GM21390 (cell line): ENCODE measurements at regions not wholly inside any gene's neighbourhood (a gene's known extent, or its start where the extent isn't known, plus 50 kb on each side); places are given as distances from the start of the nearest gene placed in this dataset.
"Not testable (repeated sequence)": the region's sequence is repeated elsewhere in the genome, so short reads cannot be mapped to it uniquely, and the experiment has no call there.

Experiments
- ATAC-seq: cut with Tn5 transposase; IDR thresholded peaks from one replicate; pipeline ENCODE4 v1.9.1; 2021; ENCODE audit not compliant: unreplicated experiment

DNA sequence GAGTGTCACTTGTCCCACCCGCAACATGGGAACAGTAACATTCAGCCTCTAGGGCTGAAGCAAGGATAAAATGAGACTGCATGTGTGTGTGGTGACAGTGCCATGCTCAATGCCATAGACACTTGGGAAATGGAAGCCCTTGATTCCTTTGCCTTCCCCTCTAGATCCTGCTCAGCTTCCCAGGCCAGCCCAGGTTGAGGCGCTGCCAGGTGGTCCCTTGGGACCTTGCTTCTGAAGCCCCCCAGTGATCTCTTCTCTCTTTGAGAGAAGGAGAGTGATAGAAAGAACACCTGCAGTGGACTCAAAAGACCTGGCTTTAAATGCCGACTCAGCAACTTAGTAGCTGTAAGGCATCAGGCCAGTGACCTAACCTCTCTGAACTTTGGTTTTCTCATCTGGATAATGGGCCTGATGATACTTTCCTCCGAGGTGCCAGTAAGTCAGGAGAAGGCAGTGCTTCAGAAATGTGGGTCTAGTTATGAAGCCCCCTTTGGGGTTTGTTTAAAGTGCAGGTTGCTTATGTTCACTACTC, 144.5 kb downstream of the RPLP1 start:
- no peak for ATAC-seq

DNA sequence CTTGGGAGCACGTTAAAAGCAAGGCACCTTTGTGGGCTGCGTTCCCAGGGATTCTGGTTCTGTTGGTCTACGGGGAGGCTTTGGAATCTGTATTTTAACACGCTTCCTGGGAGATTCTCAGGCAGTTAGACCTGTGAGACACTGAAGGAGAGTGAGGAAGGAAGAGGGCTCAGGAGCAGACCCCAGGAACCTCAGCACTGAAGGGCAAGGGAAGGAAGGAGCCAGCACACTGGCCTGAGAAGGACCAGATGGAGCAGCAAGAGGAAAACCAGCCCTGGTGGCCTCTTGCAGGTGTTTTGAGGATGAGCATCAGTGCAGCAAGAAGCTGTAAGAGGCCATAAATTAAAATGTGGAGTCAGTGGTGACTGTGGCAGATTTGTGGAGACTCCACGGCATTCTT, 146.7 kb downstream of the RPLP1 start:
- ATAC-seq = no peak

GRCh38 chr15:69600556-69601085, 148.0 kb downstream of the RPLP1 start:
- ATAC-seq = no peak

DNA sequence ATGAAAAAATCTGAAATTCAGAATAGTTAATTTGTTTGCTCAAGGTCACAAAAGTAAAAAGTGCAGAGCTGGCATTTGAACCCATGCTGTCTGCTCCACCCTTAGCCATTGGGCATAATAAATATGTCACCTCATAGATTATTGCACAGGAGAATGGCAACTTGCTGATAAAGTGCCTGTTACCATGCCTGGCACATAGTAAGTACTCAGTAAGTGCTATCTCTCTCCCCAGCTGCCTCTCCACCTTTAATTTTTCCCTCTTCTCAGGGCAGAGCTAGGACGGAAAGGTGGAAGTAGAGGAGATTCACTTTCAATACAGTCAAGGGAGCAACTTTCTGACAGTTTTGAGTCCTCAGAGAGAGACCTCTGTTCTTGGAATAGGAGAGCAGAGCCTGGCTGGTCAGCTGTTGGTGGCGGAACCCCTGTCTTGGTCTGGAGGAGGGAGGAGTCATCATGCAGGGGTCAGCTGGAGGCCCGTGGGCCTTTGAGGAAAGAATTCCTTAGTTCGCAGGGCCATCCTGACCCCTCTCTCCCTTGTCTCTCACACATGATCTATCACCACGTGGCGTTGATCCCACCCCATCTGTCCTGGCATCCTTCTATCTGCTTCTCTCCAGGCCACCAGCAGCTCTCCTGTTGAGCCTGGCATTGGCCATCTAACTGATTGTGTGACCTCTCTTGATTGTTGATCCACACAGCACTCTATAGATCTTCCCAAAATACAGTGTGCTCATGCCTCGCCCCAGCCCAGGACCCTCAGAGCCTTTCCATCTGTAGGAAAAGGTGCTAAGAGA, 149.3 kb downstream of the RPLP1 start:
- ATAC-seq = no peak

DNA sequence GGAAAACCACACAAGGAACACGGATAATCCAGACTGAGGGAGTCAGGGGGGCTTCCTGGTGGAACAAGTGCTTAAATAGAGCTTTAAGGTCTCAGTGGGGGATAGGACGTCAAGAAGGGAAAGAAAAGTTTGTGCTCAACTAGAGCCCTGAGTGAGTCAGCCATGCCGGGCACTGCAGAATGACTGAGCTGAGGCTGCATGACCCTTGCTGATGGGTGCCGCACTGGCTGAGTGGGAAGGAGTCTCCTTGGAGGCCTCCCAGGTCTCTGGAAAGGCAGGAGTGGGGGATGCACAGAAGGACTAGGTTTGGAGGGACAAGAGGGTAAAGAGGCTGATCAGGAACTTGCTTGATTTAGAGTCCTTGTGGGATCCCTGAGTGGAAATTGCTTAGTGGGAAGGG, 150.3 kb downstream of the RPLP1 start:
- no peak for ATAC-seq

DNA sequence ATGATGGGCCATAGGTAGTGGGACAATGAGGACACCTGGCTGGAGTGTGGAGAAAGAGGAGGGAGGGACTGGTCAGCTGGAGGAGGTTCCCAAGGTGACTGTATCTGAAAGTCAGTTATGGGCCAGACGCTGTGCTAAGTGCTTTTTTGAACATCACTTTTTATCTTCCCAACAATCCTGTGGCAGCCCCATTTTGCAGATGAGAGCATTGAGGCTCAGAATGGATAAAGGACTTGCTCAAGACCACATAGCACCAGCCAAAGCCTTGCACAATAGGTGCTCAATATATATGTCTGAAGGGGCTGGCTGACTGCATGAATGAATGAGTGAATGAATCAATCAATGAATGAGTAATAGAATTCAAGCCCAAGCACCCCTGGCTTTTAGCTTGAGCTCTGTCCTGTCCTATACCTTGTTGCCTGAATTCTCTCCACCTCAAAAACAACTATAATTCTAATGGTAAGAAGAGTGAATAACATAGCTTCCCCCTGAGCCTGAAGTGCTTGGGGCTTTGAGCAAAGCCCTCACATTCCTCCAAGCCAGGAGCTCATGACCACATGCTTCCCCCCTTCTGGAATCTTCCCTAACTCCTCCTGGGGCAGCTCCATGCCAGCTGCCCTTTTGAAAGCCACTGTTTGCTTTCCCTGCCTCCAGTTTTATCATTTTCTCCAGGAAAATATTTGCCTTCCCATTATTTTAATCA, 150.9 kb downstream of the RPLP1 start:
- ATAC-seq = no peak

- ATAC-seq = no peak
Measured at GRCh38 chr15:69604072-69604411, 151.4 kb downstream of the RPLP1 start.

GRCh38 chr15:69606144-69606543, 153.5 kb downstream of the RPLP1 start:
- ATAC-seq = no peak

DNA sequence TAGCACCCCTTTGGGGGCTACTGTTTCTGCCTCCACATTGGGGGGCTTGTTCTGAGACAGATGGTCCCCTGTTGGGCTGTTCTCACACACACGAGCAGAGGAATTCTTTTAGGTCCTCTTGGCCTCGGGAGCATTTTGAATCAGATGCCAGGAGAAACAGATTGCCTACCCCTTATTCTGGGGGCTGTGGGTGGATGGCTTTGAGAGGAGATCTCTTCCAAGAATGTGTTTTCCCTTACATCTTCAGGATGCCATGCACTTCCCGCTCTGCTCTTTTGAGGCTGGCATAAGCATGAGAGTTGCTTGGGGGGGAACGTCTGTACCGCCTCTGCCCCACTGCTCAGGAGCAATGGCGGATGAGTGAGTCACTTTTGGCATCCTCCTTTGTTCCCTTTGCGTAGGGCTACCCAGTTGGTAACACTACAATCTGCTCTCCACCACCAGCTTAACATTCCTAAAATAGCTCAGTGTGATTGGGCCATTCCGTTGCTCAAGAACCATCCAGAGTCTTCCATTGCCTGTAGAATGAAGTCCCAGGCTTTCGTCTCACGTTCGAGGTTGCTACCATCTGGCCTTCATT, 154.4 kb downstream of the RPLP1 start:
- no peak for ATAC-seq

DNA sequence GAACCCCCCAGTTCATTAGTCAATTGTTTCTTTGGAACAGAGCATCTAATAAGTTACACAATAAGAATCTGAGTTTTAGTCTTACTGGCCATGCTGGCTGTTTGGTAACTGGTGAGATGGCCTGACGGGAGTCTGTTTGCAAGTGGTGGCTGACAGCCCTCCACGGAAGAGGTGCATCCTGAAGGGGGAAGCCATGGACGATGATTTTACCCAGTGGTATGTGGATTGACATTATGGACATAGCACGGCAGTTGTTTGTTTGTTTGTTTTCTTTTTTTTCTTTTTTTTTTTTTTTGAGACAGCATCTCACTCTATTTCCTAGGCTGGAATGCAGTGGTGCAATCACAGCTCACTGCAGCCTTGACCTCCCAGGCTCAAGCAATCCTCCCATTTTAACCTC, 156.0 kb downstream of the RPLP1 start:
- no peak for ATAC-seq

GRCh38 chr15:69609176-69609575, 156.6 kb downstream of the RPLP1 start:
- no peak for ATAC-seq

DNA sequence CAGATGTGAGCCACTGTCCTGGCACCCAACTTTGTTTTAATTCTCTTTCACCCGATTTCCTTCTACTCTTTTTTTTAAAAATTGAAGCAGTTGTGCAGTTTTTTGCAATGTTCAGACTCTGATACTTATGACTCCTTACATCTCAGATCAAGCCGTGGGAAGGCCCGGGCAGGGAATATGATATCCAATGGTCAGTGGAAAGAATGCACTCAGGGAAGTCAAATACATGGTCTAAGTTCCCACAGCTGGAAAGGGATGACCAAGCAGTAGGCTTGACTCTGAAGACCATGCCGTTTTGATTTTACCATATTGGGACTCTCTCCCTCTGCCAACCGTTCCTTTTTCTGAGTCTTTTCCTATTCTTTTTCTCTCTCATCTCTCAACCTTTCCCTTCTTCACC, 157.2 kb downstream of the RPLP1 start:
- no peak for ATAC-seq

DNA sequence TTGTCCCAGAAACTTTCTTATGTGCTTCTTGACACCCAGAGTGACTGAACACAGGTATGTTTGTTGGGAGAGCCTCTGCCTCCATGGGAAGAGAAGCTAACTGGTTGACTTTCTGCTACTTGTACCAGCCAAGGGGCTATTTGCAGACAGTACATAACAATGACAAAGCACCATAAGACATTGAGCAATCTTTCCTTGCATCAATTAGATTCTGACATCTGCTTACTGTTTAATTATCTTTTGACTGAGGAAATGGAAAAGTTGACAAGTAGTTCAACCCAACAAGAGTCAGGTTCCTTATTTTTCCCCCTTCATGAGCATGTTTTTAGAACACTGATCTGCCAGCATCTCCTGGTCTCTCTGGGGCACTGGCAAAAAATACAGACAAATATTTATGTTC, 157.7 kb downstream of the RPLP1 start:
- no peak for ATAC-seq

DNA sequence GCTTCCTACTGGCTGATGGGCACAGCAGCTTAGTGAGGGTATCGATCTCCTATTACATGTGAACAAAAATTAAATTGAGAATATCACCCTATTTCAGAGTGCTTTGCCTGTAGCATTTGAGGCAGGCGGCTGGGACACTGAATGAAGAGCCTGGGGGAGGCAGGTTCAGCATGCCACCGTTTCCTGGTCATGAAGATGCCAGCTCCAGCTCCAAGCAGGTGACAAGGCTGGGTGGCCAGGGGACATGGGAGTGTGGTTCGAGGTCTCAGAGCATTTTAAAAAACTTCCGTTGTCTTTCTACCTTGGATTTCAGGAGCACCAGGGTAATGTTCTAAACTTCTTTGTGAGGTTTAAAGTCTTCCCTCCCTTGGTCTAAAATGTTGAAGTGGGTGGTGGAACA, 158.2 kb downstream of the RPLP1 start:
- ATAC-seq = no peak

DNA sequence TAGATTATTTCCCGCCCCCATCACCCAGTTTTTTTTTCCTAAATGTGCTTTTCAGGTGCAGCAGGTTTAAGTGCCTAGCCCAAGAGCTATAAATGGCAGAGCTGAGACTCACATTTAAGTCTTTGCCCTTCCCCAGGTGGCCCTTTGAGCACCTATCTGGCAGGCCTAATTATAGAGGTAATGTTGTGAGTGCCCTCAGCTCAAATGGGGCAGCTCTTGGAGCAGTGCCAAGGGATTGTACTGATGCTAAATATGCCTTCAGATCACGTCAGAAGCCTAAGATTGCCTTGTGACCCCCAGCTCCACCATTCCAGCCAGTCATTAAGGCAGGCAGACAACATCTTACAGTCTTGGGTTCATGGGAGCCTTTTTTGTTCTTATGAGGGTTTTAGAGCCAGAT, 159.5 kb downstream of the RPLP1 start:
- ATAC-seq = no peak

- no peak for ATAC-seq
Measured at GRCh38 chr15:69613182-69613581, 160.6 kb downstream of the RPLP1 start.

DNA sequence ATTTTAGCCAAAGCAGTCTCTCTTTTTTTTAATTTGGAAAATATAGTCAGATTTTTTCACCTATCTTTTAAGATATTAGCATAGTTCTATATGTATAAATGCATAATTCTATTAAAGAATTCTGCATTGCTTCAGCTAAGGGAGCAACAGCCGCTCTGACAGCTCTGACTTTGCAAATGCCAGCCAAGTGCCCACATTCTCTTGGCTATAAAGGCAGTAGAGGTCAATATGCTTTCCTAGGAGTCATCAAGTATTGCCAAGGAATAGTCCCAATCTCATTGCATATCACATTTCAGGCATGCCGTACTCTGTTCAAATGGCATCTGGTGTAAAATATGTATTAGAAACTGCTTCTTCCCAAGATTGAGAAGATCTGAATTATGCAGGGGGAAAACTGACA, 161.4 kb downstream of the RPLP1 start:
- no peak for ATAC-seq

- ATAC-seq = no peak
Measured at GRCh38 chr15:69615736-69616135, 163.1 kb downstream of the RPLP1 start.

DNA sequence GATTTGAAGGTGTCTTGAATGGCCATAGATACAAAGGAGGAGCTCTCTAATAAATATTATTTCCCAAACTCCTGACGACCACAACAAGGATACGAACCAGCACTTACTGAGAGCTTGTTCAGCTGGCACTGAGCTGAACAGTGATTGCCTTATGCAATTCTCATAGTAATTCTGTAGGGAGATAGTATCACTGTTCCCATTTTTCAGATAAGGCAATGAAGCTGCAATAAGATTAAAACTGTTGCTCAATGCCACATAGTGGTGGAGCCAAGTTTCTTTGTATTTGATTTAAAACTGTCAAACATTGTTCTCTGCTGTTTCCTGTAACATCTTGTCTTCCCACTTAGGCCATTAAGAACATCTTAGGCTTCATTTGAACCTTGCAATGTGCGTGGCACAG, 163.9 kb downstream of the RPLP1 start:
- no peak for ATAC-seq

DNA sequence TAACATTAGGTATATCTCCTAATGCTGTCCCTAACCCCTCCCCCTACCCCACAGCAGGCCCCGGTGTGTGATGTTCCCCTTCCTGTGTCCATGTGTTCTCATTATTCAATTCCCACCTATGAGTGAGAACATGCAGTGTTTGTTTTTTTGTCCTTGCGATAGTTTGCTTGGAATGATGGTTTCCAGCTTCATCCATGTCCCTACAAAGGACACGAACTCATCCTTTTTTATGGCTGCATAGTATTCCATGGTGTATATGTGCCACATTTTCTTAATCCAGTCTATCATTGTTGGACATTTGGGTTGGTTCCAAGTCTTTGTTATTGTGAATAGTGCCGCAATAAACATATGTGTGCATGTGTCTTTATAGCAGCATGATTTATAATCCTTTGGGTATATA, 164.5 kb downstream of the RPLP1 start:
- ATAC-seq = not testable (repeated sequence)

GRCh38 chr15:69623392-69624154, 171.0 kb downstream of the RPLP1 start:
- no peak for ATAC-seq
